ENCODE measurements at regions not wholly inside any gene's neighbourhood (a gene's known extent, or its start where the extent isn't known, plus 50 kb on each side); places are given as distances from the start of the nearest gene placed in this dataset.

- ATAC-seq = no peak
Measured at GRCh38 chr7:118580743-118581382, 356.4 kb downstream of the ANKRD7 start.

GRCh38 chr7:118583641-118584040 is 359.1 kb downstream of the ANKRD7 start:
- ATAC-seq = no peak

- no peak for ATAC-seq
Measured at GRCh38 chr7:118586248-118586647, 361.7 kb downstream of the ANKRD7 start.

- no peak for ATAC-seq
Measured at GRCh38 chr7:118590107-118590506, 365.6 kb downstream of the ANKRD7 start.

GRCh38 chr7:118602090-118602489 is 377.6 kb downstream of the ANKRD7 start:
- no peak for ATAC-seq

- no peak for ATAC-seq
Measured at GRCh38 chr7:118606602-118607001, 382.1 kb downstream of the ANKRD7 start.

GRCh38 chr7:118609207-118609606 is 384.7 kb downstream of the ANKRD7 start:
- ATAC-seq = no peak

GRCh38 chr7:118615681-118616080 is 391.2 kb downstream of the ANKRD7 start:
- no peak for ATAC-seq

- ATAC-seq = no peak
Measured at GRCh38 chr7:118621810-118622360, 397.4 kb downstream of the ANKRD7 start.

- ATAC-seq = no peak
Measured at GRCh38 chr7:118626739-118627138, 402.2 kb downstream of the ANKRD7 start.

- ATAC-seq = no peak
Measured at GRCh38 chr7:118627467-118627866, 403.0 kb downstream of the ANKRD7 start.

- no peak for ATAC-seq
Measured at GRCh38 chr7:118629898-118630438, 405.5 kb downstream of the ANKRD7 start.

GRCh38 chr7:118642396-118642795 is 417.9 kb downstream of the ANKRD7 start:
- ATAC-seq = no peak

- ATAC-seq = no peak
Measured at GRCh38 chr7:118644346-118644745, 419.8 kb downstream of the ANKRD7 start.

- no peak for ATAC-seq
Measured at GRCh38 chr7:118648002-118648401, 423.5 kb downstream of the ANKRD7 start.

- no peak for ATAC-seq
Measured at GRCh38 chr7:118657391-118658005, 433.0 kb downstream of the ANKRD7 start.

GRCh38 chr7:118662266-118662665 is 437.8 kb downstream of the ANKRD7 start:
- ATAC-seq = no peak

- no peak for ATAC-seq
Measured at GRCh38 chr7:118664498-118664897, 440.0 kb downstream of the ANKRD7 start.

- no peak for ATAC-seq
Measured at GRCh38 chr7:118671149-118671548, 446.6 kb downstream of the ANKRD7 start.

GRCh38 chr7:118684796-118685195 is 460.3 kb downstream of the ANKRD7 start:
- no peak for ATAC-seq

GRCh38 chr7:118689403-118689802 is 464.9 kb downstream of the ANKRD7 start:
- ATAC-seq = no peak

GRCh38 chr7:118696879-118697278 is 472.4 kb downstream of the ANKRD7 start:
- no peak for ATAC-seq

- ATAC-seq = no peak
Measured at GRCh38 chr7:118699222-118699621, 474.7 kb downstream of the ANKRD7 start.

GRCh38 chr7:118708741-118709140 is 484.2 kb downstream of the ANKRD7 start:
- no peak for ATAC-seq
